ENCODE measurements at regions not wholly inside any gene's neighbourhood (a gene's known extent, or its start where the extent isn't known, plus 50 kb on each side); places are given as distances from the start of the nearest gene placed in this dataset.

DNA sequence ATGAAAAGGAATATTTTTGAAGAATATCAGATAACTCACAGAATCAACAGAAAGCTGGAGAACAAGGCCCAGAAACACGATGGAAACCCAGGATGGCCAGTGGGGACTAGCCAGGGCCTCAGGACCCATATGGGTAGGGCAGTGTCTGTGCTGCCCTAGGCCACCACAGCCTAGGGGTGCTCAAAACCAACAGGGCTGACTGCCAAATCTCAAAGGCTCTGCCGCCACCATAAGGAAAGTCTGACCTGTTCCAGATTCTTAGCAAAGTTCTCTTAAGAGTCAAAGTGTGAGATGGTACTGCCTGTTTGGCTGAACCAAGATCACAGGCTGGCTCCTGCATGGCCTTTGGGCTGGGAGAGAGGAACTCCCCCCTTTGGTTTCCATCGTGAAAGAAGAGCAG, 164.7 kb upstream of the CTTNBP2NL start:
- DNase-seq: no peak

GRCh38 chr1:112232848-112233247, 163.2 kb upstream of the CTTNBP2NL start:
- no peak for DNase-seq

GRCh38 chr1:112234710-112235109, 161.3 kb upstream of the CTTNBP2NL start:
- no peak for DNase-seq

GRCh38 chr1:112237983-112238545, 157.9 kb upstream of the CTTNBP2NL start:
- DNase-seq: no peak

- DNase-seq: no peak
These were observed 156.2 kb upstream of the CTTNBP2NL start for GRCh38 chr1:112239683-112240330.

GRCh38 chr1:112242470-112242869, 153.5 kb upstream of the CTTNBP2NL start:
- no peak for DNase-seq

DNA sequence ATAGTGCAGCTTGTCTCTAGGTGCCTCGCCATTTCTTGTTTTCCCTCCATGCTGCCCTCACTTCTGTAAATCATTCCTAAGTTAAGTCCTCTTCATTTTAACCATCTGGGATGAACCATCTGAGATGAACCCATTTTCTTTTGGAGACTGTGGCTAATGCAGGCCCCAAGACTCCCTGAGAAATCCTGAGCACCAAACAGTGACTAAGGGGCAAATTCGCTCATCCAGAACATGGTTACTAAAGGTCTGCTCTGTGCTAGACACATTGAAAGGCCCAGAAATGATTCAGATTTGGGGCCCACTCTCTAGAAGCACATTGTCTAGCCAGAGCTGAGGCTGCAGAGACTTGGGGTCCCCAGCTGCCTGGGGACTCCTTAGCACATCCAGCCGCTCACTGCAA, 151.9 kb upstream of the CTTNBP2NL start:
- DNase-seq: no peak

- DNase-seq: no peak
These were observed 150.9 kb upstream of the CTTNBP2NL start for GRCh38 chr1:112245114-112245513.

DNA sequence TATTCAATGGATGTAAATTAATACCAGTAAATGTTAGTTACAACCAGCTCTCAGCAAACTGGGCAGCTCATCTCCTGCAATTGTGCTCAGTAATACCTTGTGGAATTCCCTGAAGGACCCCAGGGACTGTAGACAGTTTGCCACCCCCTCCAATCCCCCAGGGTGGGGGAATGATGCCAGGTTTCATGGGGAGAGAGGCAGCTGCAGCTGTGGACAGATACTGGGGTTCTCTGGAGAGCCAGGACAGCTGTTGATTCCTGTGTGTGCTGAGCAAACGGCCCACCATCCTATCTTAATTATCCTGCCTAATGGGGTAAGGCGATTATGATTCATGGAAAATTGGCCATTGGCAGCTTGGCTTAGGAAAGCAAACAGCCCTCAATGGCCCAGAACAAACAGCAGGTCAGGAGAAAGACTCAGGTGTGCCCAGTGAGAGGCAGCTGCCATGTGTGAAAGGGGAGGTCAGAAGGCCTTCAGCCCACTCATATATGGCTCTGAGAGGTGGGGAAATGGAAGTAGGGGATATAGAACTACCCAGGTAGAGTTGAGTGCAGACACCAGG, 148.9 kb upstream of the CTTNBP2NL start:
- DNase-seq: no peak

- no peak for DNase-seq
These were observed 148.1 kb upstream of the CTTNBP2NL start for GRCh38 chr1:112247961-112248360.

DNA sequence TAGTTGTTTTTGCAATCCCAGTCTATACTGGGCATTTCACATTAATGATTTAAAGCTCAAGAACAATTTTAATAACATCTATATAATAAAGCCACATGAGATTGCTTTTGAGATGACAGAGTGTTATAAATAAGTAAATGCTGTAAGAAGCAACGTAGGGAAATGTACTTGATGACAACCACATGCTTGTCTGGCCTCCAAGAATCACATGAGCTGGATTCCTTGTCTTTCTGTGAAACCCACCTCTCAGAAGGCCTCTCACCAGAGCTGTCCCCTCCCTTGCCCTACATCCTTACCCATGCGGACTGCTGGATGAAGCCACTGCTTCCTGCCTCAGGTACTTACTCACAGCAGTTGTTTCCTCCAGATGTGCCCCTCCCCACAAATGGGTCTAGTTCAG, 145.1 kb upstream of the CTTNBP2NL start:
- DNase-seq: no peak

GRCh38 chr1:112251766-112252506, 144.1 kb upstream of the CTTNBP2NL start:
- no peak for DNase-seq

DNA sequence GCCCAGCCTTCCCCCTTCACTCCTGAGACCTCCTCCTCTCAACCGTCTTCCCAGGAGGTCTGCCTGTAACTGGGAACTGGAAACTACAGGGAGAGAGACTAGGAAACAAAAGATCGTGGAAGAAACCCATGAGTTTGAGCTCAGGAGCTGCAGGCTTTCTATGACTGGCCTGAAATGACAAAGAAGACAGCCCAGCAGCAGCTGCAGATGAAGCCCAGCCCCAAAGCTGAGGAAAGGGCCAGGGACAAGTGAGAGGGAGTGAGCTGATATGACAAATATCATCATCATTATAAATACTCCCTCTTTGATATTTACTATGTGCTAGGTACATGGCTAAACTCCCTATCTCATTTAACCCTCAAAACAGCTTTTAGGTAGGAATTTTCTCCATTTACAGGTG, 142.6 kb upstream of the CTTNBP2NL start:
- no peak for DNase-seq

- no peak for DNase-seq
These were observed 140.9 kb upstream of the CTTNBP2NL start for GRCh38 chr1:112255080-112255479.

GRCh38 chr1:112256411-112256810, 139.6 kb upstream of the CTTNBP2NL start:
- DNase-seq: no peak

DNA sequence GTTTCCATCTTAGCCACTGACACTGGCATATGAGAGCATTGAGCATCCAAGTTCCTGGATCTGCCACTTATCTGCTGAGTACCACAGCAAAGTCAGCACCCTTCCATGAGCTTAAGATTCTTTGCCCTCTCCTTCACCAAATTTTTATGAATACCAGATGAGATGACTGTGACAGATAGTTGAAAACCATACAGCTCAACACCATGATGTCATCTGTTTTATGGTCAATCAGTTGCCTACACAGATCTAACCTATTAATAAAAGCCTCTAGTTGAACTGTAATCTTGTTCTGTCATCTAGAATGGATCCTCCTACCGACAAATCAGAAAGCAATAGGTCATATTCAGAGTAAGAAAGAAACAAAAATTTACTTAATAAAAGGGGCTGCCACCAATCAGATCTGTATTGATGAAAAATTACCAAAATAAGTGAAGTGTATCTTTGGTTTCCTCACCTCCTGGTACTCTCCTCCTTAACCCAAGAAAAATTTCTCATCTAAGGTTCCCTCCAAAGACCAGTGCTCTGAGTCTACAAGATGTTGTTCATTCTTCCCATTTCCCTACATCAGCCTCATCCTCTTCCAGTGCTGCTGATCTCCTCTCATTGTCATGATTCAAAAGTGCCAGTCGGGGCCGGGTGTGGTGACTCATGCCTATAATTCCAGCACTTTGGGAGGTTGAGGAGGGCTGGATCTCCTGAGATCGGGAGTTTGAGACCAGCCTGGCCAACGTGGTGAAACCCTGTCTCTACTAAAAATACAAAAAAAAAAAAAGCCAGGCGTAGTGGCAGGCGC, 138.8 kb upstream of the CTTNBP2NL start:
- DNase-seq: no peak

GRCh38 chr1:112260699-112261098, 135.3 kb upstream of the CTTNBP2NL start:
- DNase-seq: no peak

DNA sequence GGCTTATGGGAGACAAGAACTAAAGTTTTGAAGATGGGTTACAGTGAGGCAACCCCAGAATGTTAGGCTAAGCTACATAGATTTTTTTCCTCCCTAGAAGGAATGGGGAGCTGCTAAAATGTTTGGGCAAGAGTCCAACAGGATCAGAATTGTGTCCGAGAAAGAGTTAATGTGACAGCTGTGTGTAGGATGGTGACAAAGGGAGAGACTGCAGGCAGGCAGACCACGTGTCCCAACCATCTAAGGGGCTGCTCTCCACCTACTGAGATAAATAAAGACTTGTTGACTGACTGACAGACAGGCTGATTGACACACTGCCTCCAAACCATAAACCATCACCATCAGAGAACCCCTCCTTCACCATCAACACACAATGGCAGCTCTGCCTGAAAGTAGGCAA, 133.7 kb upstream of the CTTNBP2NL start:
- DNase-seq: no peak

GRCh38 chr1:112263042-112263441, 133.0 kb upstream of the CTTNBP2NL start:
- DNase-seq: no peak

GRCh38 chr1:112263453-112263852, 132.6 kb upstream of the CTTNBP2NL start:
- no peak for DNase-seq

DNA sequence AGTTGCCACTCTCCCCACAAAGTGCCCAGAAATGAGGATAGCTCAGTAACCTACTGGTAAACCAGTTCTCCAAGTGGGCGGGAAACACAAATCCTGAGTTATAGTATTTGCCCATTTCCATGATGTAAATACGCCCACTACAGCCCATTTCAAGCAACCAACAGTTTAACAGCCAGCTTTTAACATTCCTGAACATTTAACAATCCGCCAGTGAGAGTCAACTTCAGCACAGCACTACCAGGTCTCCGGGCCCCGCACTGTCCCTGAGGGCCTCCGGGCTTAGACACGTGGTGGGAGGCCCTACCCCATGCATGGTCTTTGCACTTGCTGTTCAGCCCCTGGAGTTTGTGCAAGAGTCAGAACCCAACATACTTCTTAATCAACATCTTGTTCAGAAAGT, 132.0 kb upstream of the CTTNBP2NL start:
- DNase-seq: no peak

- no peak for DNase-seq
These were observed 131.5 kb upstream of the CTTNBP2NL start for GRCh38 chr1:112264553-112264952.

- no peak for DNase-seq
These were observed 130.1 kb upstream of the CTTNBP2NL start for GRCh38 chr1:112265931-112266330.

Measured in Kasumi-1 (cell line).